H9 (cell line): ENCODE measurements at regions not wholly inside any gene's neighbourhood (a gene's known extent, or its start where the extent isn't known, plus 50 kb on each side); places are given as distances from the start of the nearest gene placed in this dataset.

Source experiments
- DNase-seq: peaks from one replicate; pipeline ENCODE4 v3.0.0-alpha.2; 2017
- H2AFZ ChIP-seq: one replicate; pipeline ENCODE4 v1.6.1; 2013; ENCODE audit warnings: mild to moderate bottlenecking, low read length, control low read depth, moderate library complexity
- H2AK5ac ChIP-seq: 2 replicates; pipeline ENCODE4 v1.6.1; 2013; ENCODE audit warnings: low read length, control low read depth, mixed read lengths; ENCODE audit not compliant: insufficient read length
- H2BK120ac ChIP-seq: one replicate; pipeline ENCODE4 v1.6.1; 2013; ENCODE audit warnings: low read depth, mild to moderate bottlenecking, low read length, control low read depth, inconsistent platforms; ENCODE audit not compliant: poor library complexity, severe bottlenecking
- H2BK12ac ChIP-seq: 2 replicates; pipeline ENCODE4 v1.6.1; 2013; ENCODE audit warnings: low read length, control low read depth, mixed read lengths, low read depth; ENCODE audit not compliant: insufficient read length
- H2BK15ac ChIP-seq: 2 replicates; pipeline ENCODE4 v1.6.1; 2013; ENCODE audit warnings: low read depth, low read length, control low read depth
- H2BK20ac ChIP-seq: one replicate; pipeline ENCODE4 v1.6.1; 2013; ENCODE audit warnings: low read depth, mild to moderate bottlenecking, low read length, control low read depth, inconsistent platforms; ENCODE audit not compliant: poor library complexity, severe bottlenecking
- H2BK5ac ChIP-seq: 2 replicates; pipeline ENCODE4 v1.6.1; 2013; ENCODE audit warnings: low read length, control low read depth, mixed read lengths; ENCODE audit not compliant: insufficient read length
- H3K14ac ChIP-seq: 2 replicates; pipeline ENCODE4 v1.6.1; 2013; ENCODE audit warnings: low read length, control low read depth; ENCODE audit not compliant: insufficient read depth
- H3K18ac ChIP-seq: 2 replicates; pipeline ENCODE4 v1.6.1; 2013; ENCODE audit warnings: low read depth, mild to moderate bottlenecking, mixed read lengths, low read length, control low read depth; ENCODE audit not compliant: insufficient read length
- H3K23ac ChIP-seq: 2 replicates; pipeline ENCODE4 v1.6.1; 2013; ENCODE audit warnings: low read length, control low read depth, mixed read lengths, low read depth; ENCODE audit not compliant: insufficient read length
- H3K23me2 ChIP-seq: 2 replicates; pipeline ENCODE4 v1.6.1; 2013; ENCODE audit warnings: low read depth, mild to moderate bottlenecking, mixed read lengths, low read length, control low read depth; ENCODE audit not compliant: insufficient read length, poor library complexity, severe bottlenecking
- H3K27ac ChIP-seq: 2 replicates; pipeline ENCODE4 v1.5.1; 2013; ENCODE audit warnings: low read length, control low read depth, mixed read lengths, low read depth; ENCODE audit not compliant: insufficient read length
- H3K27me3 ChIP-seq: 2 replicates; pipeline ENCODE4 v1.6.1; 2013; ENCODE audit warnings: low read length, control low read depth, inconsistent platforms; ENCODE audit not compliant: insufficient read depth
- H3K4ac ChIP-seq: 2 replicates; pipeline ENCODE4 v1.6.1; 2013; ENCODE audit warnings: low read depth, mild to moderate bottlenecking, control low read depth, inconsistent platforms, low read length, moderate library complexity
- H3K4me1 ChIP-seq: 2 replicates; pipeline ENCODE4 v1.6.1; 2013; ENCODE audit warnings: low read length, control low read depth, inconsistent platforms; ENCODE audit not compliant: insufficient read depth
- H3K4me2 ChIP-seq: 2 replicates; pipeline ENCODE4 v1.6.1; 2013; ENCODE audit warnings: low read length, control low read depth, mixed read lengths; ENCODE audit not compliant: insufficient read length, insufficient read depth
- H3K56ac ChIP-seq: 2 replicates; pipeline ENCODE4 v1.6.1; 2013; ENCODE audit warnings: low read depth, mild to moderate bottlenecking, mixed read lengths, low read length, control low read depth; ENCODE audit not compliant: insufficient read length
- H3K79me1 ChIP-seq: 2 replicates; pipeline ENCODE4 v1.6.1; 2013; ENCODE audit warnings: low read depth, mild to moderate bottlenecking, moderate library complexity, low read length, control low read depth, inconsistent platforms; ENCODE audit not compliant: insufficient read depth, poor library complexity, severe bottlenecking
- H3K79me2 ChIP-seq: 2 replicates; pipeline ENCODE4 v1.6.1; 2013; ENCODE audit warnings: low read length, control low read depth, inconsistent platforms; ENCODE audit not compliant: insufficient read depth
- H3K9ac ChIP-seq: 2 replicates; pipeline ENCODE4 v1.6.1; 2013; ENCODE audit warnings: low read length, control low read depth, mixed read lengths; ENCODE audit not compliant: insufficient read length; ENCODE audit errors: extremely low read depth
- H3K9me3 ChIP-seq: one replicate; pipeline ENCODE4 v1.6.1; 2013; ENCODE audit warnings: low read depth, low read length, inconsistent platforms; ENCODE audit not compliant: control insufficient read depth
- H3T11ph ChIP-seq: one replicate; pipeline ENCODE4 v1.6.1; 2013; ENCODE audit warnings: mild to moderate bottlenecking, low read length, control low read depth, inconsistent platforms
- H4K20me1 ChIP-seq: one replicate; pipeline ENCODE4 v1.6.1; 2013; ENCODE audit not compliant: control insufficient read depth, insufficient read length, insufficient read depth
- H4K5ac ChIP-seq: 2 replicates; pipeline ENCODE4 v1.6.1; 2013; ENCODE audit warnings: low read depth, mild to moderate bottlenecking, mixed read lengths, low read length, control low read depth; ENCODE audit not compliant: insufficient read length
- H4K8ac ChIP-seq: replicated peaks from 2 replicates; pipeline ENCODE4 v1.6.1; 2013; ENCODE audit warnings: low read length, control low read depth, mixed read lengths, low read depth; ENCODE audit not compliant: insufficient read length
- H4K91ac ChIP-seq: 2 replicates; pipeline ENCODE4 v1.6.1; 2013; ENCODE audit warnings: low read depth, mild to moderate bottlenecking, moderate library complexity, mixed read lengths, low read length, control low read depth; ENCODE audit not compliant: insufficient read length
- H3K27ac Mint-ChIP-seq, 3 experiments: 2 replicates in 2 of 3; 3 replicates in 1 of 3; pipeline ENCODE4 v1.8.0; 2020 to 2021; ENCODE audit warnings: mixed read lengths in 3 of 3, mild to moderate bottlenecking in 1 of 3, moderate library complexity in 1 of 3
- H3K27me3 Mint-ChIP-seq: 2 replicates; pipeline ENCODE4 v1.8.0; 2021; ENCODE audit warnings: low read depth, mild to moderate bottlenecking, moderate library complexity, mixed read lengths
- H3K36me3 Mint-ChIP-seq, 3 experiments: 2 replicates in 2 of 3; 3 replicates in 1 of 3; pipeline ENCODE4 v1.8.0; 2020 to 2021; ENCODE audit warnings: low read depth in 3 of 3, mixed read lengths in 3 of 3; ENCODE audit not compliant: insufficient read depth in 1 of 3
- H3K4me1 Mint-ChIP-seq, 2 experiments: 2 replicates each; pipeline ENCODE4 v1.8.0; 2020; ENCODE audit warnings: mixed read lengths in 2 of 2
- H3K4me3 Mint-ChIP-seq, 2 experiments: 2 replicates in 1 of 2; 3 replicates in 1 of 2; pipeline ENCODE4 v1.8.0; 2020 to 2021; ENCODE audit warnings: mild to moderate bottlenecking in 2 of 2, mixed read lengths in 2 of 2, moderate library complexity in 1 of 2
- H3K9me3 Mint-ChIP-seq, 2 experiments: 2 replicates in 1 of 2; 3 replicates in 1 of 2; pipeline ENCODE4 v1.8.0; 2020; ENCODE audit warnings: mild to moderate bottlenecking in 2 of 2, mixed read lengths in 2 of 2, moderate library complexity in 1 of 2
- WGBS: extraction: QIAGEN DNeasy Blood & Tissue Kit; methylation state at CpG from one replicate; pipeline ENCODE4 v1.1.7; 2013; ENCODE audit warnings: missing lambda C conversion rate, low lambda C conversion rate, mixed read lengths; ENCODE audit not compliant: insufficient read length; ENCODE audit errors: extremely low coverage; 5-methylcytosine and 5-hydroxymethylcytosine counted together
- TF ChIP-seq, protein P1 (sequence below): fragments of 200-600 bp; sonication (generic); conservative IDR thresholded peaks from 3 replicates; pipeline ENCODE4 v1.8.0; 2021; ENCODE audit warnings: antibody characterized with exemption, mild to moderate bottlenecking

DNA sequence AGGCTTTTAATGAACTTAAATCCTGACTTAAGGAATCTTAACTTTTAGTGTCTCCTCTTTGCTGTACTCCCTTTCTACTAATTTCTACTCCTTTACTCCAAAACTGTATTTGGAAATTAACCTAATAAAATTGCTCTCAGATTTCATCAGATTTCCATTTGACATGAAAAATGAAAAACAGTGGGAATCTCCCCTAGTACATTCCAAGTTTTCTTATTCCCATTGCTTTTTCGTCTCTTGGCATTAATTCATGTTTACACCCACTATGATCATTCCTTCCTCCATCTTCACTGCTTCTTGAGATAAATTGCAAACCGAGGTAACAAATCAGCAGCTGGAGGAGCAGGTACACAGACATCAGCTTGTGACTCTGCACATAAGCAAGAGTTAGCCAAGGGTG lies 208.7 kb downstream of the VGLL3 start:
- peak overlapping the region in 2 of 3 experiments; percentile 0 to 29; a peak in 2 of 7 replicates for H3K27ac Mint-ChIP-seq
- WGBS: no CpG with 5 or more reads among the region's 2 CpGs
- H3K79me1 ChIP-seq: no peaks in the 10 kb centered on the region
- no peak overlapping the region for H3K56ac ChIP-seq
- no peak overlapping the region for H2BK120ac ChIP-seq
- H2BK20ac ChIP-seq: no peak overlapping the region
- no peak overlapping the region for H2BK15ac ChIP-seq
- H3K4me1 ChIP-seq: no peaks in the 10 kb centered on the region
- no peaks in the 10 kb centered on the region for H3K4me1 Mint-ChIP-seq
- H4K8ac ChIP-seq: no peak overlapping the region
- H4K20me1 ChIP-seq: no peaks in the 10 kb centered on the region
- H2AFZ ChIP-seq: no peak overlapping the region
- H3K79me2 ChIP-seq: no peaks in the 10 kb centered on the region
- no peak overlapping the region for H3K9ac ChIP-seq
- no peaks in the 10 kb centered on the region for H3K27me3 ChIP-seq
- no peak overlapping the region for H3K14ac ChIP-seq
- DNase-seq: no peak
- no peak overlapping the region for H3T11ph ChIP-seq
- no peaks in the 10 kb centered on the region for H3K27me3 Mint-ChIP-seq
- H2BK5ac ChIP-seq: no peak overlapping the region
- no peaks in the 10 kb centered on the region for H3K9me3 ChIP-seq
- no peaks in the 10 kb centered on the region for H3K36me3 Mint-ChIP-seq
- H3K23me2 ChIP-seq: no peaks in the 10 kb centered on the region
- H3K27ac ChIP-seq: no peak overlapping the region
- no peak overlapping the region for H4K5ac ChIP-seq
- H3K4me2 ChIP-seq: no peak overlapping the region
- H3K18ac ChIP-seq: no peak overlapping the region
- H3K4ac ChIP-seq: no peak overlapping the region
- no peak overlapping the region for H2BK12ac ChIP-seq
- H2AK5ac ChIP-seq: no peak overlapping the region
- H3K23ac ChIP-seq: no peak overlapping the region
- no peaks in the 10 kb centered on the region for H3K9me3 Mint-ChIP-seq
- TF ChIP-seq, protein P1, sequence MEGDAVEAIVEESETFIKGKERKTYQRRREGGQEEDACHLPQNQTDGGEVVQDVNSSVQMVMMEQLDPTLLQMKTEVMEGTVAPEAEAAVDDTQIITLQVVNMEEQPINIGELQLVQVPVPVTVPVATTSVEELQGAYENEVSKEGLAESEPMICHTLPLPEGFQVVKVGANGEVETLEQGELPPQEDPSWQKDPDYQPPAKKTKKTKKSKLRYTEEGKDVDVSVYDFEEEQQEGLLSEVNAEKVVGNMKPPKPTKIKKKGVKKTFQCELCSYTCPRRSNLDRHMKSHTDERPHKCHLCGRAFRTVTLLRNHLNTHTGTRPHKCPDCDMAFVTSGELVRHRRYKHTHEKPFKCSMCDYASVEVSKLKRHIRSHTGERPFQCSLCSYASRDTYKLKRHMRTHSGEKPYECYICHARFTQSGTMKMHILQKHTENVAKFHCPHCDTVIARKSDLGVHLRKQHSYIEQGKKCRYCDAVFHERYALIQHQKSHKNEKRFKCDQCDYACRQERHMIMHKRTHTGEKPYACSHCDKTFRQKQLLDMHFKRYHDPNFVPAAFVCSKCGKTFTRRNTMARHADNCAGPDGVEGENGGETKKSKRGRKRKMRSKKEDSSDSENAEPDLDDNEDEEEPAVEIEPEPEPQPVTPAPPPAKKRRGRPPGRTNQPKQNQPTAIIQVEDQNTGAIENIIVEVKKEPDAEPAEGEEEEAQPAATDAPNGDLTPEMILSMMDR: no peak
- no peak overlapping the region for H4K91ac ChIP-seq
- H3K4me3 Mint-ChIP-seq: no peak overlapping the region
